ENCODE measurements at regions not wholly inside any gene's neighbourhood (a gene's known extent, or its start where the extent isn't known, plus 50 kb on each side); places are given as distances from the start of the nearest gene placed in this dataset.

DNA sequence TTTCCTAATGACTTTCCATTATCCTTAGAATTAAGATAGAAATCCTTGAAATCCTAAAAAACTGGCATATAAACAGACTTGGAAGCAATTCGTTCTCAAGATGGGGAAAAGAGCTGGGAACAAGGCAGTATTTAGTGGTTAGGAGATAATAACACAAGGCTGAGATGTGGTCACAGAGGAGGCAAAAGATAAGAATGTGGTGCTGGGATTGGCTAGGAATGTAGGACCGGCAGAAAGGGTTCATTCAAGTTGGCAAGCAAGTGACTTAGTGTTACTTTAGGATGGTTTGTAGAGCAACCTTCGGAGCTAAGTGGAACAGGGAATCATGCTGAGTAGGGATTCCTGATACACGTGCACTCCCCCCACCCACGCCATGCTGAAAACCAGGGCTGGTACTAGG, 121.9 kb upstream of the RPS6KA3 start:
- intact Hi-C loops (cut with DNase I): no loop called here
- no peak overlapping the region for H3K9ac ChIP-seq (ENCODE audit: low read depth in 2 of 2, low read length in 2 of 2)
- H3K4me1 ChIP-seq: no peaks in the 10 kb centered on the region
- no peaks in the 10 kb centered on the region for H3K9me3 ChIP-seq
- no peak overlapping the region for H3K4me3 ChIP-seq
- no peaks in the 10 kb centered on the region for H3K27me3 ChIP-seq
- TF ChIP-seq, protein P1, sequence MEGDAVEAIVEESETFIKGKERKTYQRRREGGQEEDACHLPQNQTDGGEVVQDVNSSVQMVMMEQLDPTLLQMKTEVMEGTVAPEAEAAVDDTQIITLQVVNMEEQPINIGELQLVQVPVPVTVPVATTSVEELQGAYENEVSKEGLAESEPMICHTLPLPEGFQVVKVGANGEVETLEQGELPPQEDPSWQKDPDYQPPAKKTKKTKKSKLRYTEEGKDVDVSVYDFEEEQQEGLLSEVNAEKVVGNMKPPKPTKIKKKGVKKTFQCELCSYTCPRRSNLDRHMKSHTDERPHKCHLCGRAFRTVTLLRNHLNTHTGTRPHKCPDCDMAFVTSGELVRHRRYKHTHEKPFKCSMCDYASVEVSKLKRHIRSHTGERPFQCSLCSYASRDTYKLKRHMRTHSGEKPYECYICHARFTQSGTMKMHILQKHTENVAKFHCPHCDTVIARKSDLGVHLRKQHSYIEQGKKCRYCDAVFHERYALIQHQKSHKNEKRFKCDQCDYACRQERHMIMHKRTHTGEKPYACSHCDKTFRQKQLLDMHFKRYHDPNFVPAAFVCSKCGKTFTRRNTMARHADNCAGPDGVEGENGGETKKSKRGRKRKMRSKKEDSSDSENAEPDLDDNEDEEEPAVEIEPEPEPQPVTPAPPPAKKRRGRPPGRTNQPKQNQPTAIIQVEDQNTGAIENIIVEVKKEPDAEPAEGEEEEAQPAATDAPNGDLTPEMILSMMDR (IDR thresholded peaks at IDR 0.05): no peak
- DNase-seq: no peak
- H3K27ac ChIP-seq: no peak overlapping the region
- H3K36me3 ChIP-seq: no peaks in the 10 kb centered on the region

DNA sequence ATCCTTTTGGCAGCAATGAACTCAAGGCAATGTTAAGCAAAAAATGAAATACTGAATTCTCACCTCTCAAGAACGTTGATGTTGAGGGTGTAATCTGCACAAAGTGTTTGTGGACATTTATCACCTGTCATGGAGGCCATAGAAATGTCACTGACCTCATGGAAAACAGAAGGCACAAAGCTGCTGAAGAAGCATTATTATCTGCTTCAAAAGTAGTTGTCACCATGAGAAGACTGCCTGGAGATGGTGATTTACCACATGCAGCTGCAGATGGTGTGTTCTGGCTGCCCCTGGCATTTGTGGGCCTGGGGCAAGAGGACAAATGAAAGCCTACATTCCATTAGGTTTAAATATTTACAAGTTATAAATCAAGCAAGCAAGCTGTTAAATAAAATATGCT, 116.8 kb upstream of the RPS6KA3 start:
- Histone ChIP-seq H3K9me3 (no peaks in the 10 kb centered on the region), H3K36me3 (no peaks in the 10 kb centered on the region), H3K4me1 (no peaks in the 10 kb centered on the region), H3K27ac (no peak overlapping the region), H3K4me3 (no peak overlapping the region), H3K27me3 (no peaks in the 10 kb centered on the region), H3K9ac (ENCODE audit: low read depth in 2 of 2, low read length in 2 of 2) (no peak overlapping the region)
- TF ChIP-seq, protein P1 (IDR thresholded peaks at IDR 0.05): no peak
- intact Hi-C loops (cut with DNase I): no loop called here
- DNase-seq: no peak

DNA sequence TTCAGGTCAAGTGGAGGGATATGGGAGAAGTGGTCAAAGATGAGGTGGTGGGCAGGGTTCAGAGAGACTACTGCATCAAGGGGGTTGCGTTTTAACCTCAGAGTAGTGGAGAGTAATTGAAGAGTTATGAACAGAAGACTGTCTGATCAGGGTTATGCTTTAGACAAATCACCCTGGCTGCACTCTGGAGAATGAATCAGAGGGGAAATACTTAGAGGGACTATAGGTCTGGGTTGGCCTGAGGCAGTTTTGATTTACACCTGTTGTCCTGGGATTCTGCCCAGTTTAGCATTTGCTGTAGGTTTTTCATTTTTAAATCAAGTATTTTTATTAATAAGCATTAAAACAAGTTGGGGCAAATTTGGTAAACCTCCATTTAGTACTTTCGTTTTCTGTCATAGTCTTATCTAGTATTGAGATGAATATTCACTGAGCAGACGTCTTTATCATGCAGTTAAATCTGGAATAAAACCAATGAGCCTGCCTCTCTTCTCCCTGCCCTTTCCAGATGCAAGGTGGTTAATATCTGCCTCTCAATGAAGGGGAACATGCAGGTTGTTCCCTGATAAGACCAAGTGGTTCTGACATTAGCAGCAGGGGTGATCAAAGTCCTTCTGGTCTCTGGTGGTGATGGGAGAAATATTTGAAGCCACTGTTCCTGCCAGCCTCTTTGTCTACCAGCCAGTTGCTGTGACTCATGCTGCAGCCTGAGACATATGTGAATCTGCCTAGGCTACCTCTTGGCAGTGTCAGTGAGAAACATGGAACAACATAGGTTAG, 116.0 kb upstream of the RPS6KA3 start:
- Histone ChIP-seq H3K36me3 (no peaks in the 10 kb centered on the region), H3K9ac (ENCODE audit: low read depth in 2 of 2, low read length in 2 of 2) (no peak overlapping the region), H3K27ac (no peak overlapping the region), H3K27me3 (no peaks in the 10 kb centered on the region), H3K4me1 (no peaks in the 10 kb centered on the region), H3K9me3 (no peaks in the 10 kb centered on the region), H3K4me3 (no peak overlapping the region)
- intact Hi-C loops (cut with DNase I): no loop called here
- TF ChIP-seq, protein P1 (IDR thresholded peaks at IDR 0.05): no peak
- no peak for DNase-seq

DNA sequence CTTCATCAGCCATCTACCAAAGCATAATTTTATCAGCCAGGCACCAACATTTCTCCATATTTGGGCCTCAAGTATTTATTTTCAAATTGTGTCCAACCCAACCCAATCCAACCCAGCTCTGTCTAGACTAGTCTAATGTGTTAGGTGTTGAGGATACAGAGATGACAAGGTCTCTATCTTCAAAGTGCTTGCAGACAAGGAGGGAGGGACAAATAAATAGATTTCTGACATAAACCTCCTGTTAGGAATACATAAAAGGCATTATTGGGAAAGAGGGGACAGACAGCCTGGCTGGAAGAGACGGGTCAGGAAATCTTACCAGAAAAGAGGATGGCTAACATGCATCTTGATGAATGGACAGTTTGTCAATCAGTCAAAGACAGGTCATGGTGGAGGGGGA, 115.4 kb upstream of the RPS6KA3 start:
- Histone ChIP-seq H3K9ac (ENCODE audit: low read depth in 2 of 2, low read length in 2 of 2) (no peak overlapping the region), H3K9me3 (no peaks in the 10 kb centered on the region), H3K36me3 (no peaks in the 10 kb centered on the region), H3K4me3 (no peak overlapping the region), H3K27me3 (no peaks in the 10 kb centered on the region), H3K27ac (no peak overlapping the region), H3K4me1 (no peaks in the 10 kb centered on the region)
- TF ChIP-seq, protein P1 (IDR thresholded peaks at IDR 0.05): no peak
- DNase-seq: no peak
- intact Hi-C loops (cut with DNase I): no loop called here

DNA sequence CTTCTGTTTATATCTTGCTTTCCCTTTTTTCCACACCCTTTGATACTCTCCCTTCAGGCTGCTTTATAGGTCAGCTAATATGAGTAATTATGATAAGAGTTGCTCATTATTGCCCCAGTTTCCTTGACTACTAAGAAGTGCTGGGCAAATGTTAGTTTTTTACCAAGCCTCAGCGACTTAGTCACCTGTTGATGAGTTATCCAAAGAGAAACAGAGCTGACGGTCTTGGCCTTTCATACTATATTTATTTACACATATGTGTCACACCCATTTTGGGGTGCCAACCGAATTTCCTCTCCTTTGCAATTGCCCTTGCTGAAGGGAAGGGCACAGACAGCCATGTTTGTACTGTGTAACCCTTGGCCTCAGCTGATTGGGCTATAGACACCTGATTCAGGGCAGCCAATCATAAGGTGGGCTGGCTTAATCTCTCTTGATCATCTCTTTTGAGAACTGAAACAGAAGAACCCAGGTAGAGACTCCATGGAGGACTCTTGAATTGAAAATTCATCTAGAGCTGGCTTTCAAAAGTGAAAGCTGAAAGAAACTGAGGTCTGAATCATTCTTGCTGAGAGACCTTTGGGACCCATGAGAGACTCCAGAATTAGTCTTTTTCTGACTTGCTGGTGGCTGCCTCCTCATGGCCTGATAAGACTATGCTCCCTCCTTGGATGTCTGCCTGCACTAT, 111.7 kb upstream of the RPS6KA3 start:
- H3K9me3 ChIP-seq: no peaks in the 10 kb centered on the region
- peak overlapping the region; percentile 29 for H3K27ac ChIP-seq
- H3K27me3 ChIP-seq: no peaks in the 10 kb centered on the region
- intact Hi-C loops (cut with DNase I): no loop called here
- no peaks in the 10 kb centered on the region for H3K4me1 ChIP-seq
- H3K36me3 ChIP-seq: no peaks in the 10 kb centered on the region
- no peak overlapping the region for H3K9ac ChIP-seq (ENCODE audit: low read depth in 2 of 2, low read length in 2 of 2)
- peak; percentile 71 for DNase-seq
- H3K4me3 ChIP-seq: no peak overlapping the region
- TF ChIP-seq, protein P1 (IDR thresholded peaks at IDR 0.05): no peak

All from colonic mucosa (tissue), 4 donors.